ENCODE measurements at regions not wholly inside any gene's neighbourhood (a gene's known extent, or its start where the extent isn't known, plus 50 kb on each side); places are given as distances from the start of the nearest gene placed in this dataset.

DNA sequence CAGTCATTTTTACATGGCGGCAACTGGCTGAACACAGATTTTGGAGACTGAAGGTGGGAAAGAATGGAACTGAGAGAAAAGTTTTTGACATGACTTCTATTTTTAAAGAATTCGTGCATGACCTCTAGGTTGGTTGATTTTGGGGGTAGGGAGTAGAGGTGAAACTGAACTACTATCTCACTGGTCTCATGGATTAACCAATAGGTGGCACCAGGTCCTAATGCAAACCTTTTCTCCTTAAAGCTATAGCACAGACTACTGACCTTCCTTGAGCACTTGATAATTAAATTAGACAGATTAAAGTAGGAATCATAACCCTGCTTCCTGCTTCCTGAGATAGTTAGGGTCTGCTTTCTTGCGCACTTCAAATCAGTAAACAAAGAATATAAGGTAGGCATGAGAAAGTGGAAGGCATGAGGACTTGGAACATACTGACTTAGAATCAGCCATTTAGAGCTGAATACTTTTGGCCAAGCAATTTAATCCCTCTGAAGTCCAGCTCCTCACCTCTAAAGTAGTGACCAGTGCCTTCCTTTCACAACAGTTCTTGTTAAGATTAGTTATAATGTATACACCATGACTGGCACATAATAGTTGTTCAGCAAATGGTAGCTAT lies 206.0 kb downstream of the CENPF start:
- H3K36me3 ChIP-seq (replicated peaks in 1 of 2; ENCODE audit: insufficient read depth in 1 of 2, low read depth in 2 of 2): no peaks in the 10 kb centered on the region
- ATAC-seq: no peak
- intact Hi-C loops (cut with DNase I): no loop called here
- no peaks in the 10 kb centered on the region for H3K27me3 ChIP-seq
- no peak for TF ChIP-seq POLR2A (IDR thresholded peaks at IDR 0.05)
- TF ChIP-seq, protein P1, sequence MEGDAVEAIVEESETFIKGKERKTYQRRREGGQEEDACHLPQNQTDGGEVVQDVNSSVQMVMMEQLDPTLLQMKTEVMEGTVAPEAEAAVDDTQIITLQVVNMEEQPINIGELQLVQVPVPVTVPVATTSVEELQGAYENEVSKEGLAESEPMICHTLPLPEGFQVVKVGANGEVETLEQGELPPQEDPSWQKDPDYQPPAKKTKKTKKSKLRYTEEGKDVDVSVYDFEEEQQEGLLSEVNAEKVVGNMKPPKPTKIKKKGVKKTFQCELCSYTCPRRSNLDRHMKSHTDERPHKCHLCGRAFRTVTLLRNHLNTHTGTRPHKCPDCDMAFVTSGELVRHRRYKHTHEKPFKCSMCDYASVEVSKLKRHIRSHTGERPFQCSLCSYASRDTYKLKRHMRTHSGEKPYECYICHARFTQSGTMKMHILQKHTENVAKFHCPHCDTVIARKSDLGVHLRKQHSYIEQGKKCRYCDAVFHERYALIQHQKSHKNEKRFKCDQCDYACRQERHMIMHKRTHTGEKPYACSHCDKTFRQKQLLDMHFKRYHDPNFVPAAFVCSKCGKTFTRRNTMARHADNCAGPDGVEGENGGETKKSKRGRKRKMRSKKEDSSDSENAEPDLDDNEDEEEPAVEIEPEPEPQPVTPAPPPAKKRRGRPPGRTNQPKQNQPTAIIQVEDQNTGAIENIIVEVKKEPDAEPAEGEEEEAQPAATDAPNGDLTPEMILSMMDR (IDR thresholded peaks at IDR 0.05): no peak
- H3K4me3 ChIP-seq: no peak overlapping the region
- peaks cover 0 to 11% (median 0%) of the 10 kb centered on the region in 3 donors for H3K9me3 ChIP-seq
- no peak for DNase-seq
- H3K4me1 ChIP-seq: no peaks in the 10 kb centered on the region
- 43 to 55% methylated on average over 3 of the region's 3 CpGs for WGBS, 2 donors
- no peak overlapping the region for H3K27ac ChIP-seq

DNA sequence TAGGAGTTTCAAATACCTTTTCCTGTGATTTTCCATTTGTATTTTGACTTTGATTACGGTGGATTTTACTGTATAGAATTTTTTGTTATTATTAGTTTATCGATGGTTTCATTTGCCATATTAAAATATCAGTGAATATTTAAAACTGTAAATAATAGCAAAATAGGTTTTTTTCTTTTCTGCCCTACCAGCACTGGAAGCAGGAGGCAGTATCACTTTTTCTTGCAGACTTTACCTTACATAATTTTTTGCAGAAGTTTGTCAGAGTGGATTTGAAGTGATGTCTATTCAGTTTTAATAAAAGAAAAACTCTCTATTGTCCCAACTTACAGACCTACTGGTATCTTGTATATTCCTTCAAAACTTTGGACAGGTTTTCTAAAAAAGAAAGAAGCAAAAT lies 213.6 kb downstream of the CENPF start:
- Histone ChIP-seq H3K4me1 (no peaks in the 10 kb centered on the region), H3K36me3 (replicated peaks in 1 of 2; ENCODE audit: insufficient read depth in 1 of 2, low read depth in 2 of 2) (no peaks in the 10 kb centered on the region), H3K27ac (no peak overlapping the region), H3K27me3 (no peaks in the 10 kb centered on the region), H3K4me3 (no peak overlapping the region), H3K9me3 (peaks cover 0 to 6% (median 0%) of the 10 kb centered on the region in 3 donors)
- ATAC-seq: no peak
- TF ChIP-seq POLR2A (IDR thresholded peaks at IDR 0.05): no peak
- TF ChIP-seq, protein P1 (IDR thresholded peaks at IDR 0.05): no peak
- DNase-seq: no peak
- intact Hi-C loops (cut with DNase I): no loop called here
- WGBS, 2 donors: 63 to 82% methylated on average over 2 of the region's 2 CpGs

DNA sequence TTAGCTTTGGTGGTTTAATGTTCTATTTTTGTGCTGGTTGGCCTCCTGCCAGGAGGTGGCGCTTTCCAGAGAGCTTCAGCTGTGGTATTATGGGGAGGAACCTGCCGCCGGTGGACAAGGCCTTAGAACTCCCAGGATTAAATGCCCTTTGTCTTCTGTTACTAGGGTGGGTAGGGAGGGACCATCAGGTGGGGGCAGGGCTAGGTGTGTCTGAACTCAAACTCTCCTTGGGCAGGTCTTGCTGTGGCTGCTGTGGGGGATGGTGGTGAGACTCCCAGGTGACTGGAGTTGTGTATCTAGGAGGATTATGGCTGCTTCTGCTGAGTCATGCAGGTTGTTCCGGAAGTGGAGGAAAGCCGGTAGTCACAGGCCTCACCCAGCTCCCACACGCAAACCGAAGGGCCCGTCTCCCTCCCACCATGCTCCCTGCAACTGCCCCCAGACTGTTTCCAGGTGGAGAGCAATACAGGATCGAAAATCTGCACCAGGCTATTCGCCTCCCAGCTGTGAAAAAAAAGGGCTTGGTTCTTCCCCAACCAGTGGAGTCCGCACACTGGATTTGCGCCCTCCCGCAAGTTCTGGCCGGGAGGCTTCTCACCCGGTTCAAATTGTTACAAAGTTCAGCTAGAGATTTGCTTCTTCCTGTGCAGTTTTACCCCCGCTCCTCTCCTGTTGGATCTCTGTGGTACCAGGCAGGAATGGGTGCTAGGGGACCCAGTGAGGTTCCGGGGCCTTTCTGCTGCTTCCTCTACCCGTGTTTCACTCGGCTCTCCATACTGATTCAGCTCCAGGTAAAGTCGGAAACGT lies 220.5 kb downstream of the CENPF start:
- H3K36me3 ChIP-seq (replicated peaks in 1 of 2; ENCODE audit: insufficient read depth in 1 of 2, low read depth in 2 of 2): no peaks in the 10 kb centered on the region
- no peak overlapping the region for H3K27ac ChIP-seq
- H3K9me3 ChIP-seq: no peaks in the 10 kb centered on the region
- ATAC-seq (no peak), DNase-seq (no peak)
- no peaks in the 10 kb centered on the region for H3K27me3 ChIP-seq
- TF ChIP-seq POLR2A (IDR thresholded peaks at IDR 0.05): no peak
- TF ChIP-seq, protein P1 (IDR thresholded peaks at IDR 0.05): no peak
- WGBS, 2 donors: 77 to 83% methylated on average over 19 to 21 of the region's 21 CpGs
- intact Hi-C loops (cut with DNase I): no loop called here
- no peaks in the 10 kb centered on the region for H3K4me1 ChIP-seq
- no peak overlapping the region for H3K4me3 ChIP-seq

DNA sequence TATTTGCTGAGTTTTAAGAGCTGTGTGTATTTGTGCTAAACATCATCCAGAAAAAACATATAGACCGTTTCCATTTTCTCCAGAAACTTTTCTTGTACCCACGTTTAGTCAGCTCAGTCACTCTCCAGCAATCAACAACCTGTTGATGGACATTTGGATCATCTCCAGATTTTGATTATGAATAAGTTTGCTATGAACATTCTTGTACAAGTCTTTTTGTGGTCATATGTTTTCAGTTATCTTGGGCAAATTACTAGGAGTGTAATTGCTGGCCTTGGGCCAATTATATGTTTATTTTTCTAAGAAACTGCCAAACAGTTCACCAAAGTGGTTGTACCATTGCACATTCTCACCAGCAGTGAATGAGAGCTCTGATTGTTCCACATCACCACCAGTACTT lies 221.8 kb downstream of the CENPF start:
- WGBS, 2 donors: 22 to 38% methylated on average over 2 of the region's 2 CpGs
- no peak for DNase-seq

More for the DNA sequence above, 221.8 kb downstream of the CENPF start:
- H3K4me3 ChIP-seq: no peak overlapping the region
- no peaks in the 10 kb centered on the region for H3K36me3 ChIP-seq (replicated peaks in 1 of 2; ENCODE audit: insufficient read depth in 1 of 2, low read depth in 2 of 2)
- no peaks in the 10 kb centered on the region for H3K27me3 ChIP-seq
- no peak overlapping the region for H3K27ac ChIP-seq
- H3K4me1 ChIP-seq: no peaks in the 10 kb centered on the region
- no peak for ATAC-seq
- intact Hi-C loops (cut with DNase I): no loop called here
- H3K9me3 ChIP-seq: no peaks in the 10 kb centered on the region
- TF ChIP-seq, protein P1 (IDR thresholded peaks at IDR 0.05): no peak
- no peak for TF ChIP-seq POLR2A (IDR thresholded peaks at IDR 0.05)
